HG02610 (cell line): ENCODE measurements at regions not wholly inside any gene's neighbourhood (a gene's known extent, or its start where the extent isn't known, plus 50 kb on each side); places are given as distances from the start of the nearest gene placed in this dataset.

ENCODE experiments used
- ATAC-seq: cut with Tn5 transposase; IDR thresholded peaks from one replicate; pipeline ENCODE4 v1.9.1; 2021; ENCODE audit warnings: mild to moderate bottlenecking, moderate library complexity; ENCODE audit not compliant: unreplicated experiment

- ATAC-seq: no peak
Observed at GRCh38 chr10:130807096-130807495, 504.4 kb downstream of the TCERG1L start.

DNA sequence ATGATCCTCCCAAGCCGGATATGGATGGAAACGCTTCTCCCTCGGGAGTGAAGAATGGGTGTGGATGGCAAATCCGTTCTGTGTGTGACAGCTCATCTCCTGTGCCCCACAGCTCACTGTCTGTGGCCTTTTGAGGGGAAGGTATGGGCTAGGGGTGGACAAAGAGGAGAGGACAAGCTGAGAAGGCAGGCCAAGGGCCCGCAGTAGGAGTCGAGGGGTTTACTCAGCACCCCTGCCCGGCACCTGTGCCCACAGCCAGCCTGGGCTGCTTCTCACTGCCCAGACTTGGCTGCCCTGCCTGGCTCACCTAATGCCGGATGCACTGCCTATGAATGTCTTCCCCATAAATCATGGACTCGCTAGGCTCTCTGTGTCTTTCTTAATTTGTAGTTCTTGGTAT is 503.8 kb downstream of the TCERG1L start:
- ATAC-seq: no peak

DNA sequence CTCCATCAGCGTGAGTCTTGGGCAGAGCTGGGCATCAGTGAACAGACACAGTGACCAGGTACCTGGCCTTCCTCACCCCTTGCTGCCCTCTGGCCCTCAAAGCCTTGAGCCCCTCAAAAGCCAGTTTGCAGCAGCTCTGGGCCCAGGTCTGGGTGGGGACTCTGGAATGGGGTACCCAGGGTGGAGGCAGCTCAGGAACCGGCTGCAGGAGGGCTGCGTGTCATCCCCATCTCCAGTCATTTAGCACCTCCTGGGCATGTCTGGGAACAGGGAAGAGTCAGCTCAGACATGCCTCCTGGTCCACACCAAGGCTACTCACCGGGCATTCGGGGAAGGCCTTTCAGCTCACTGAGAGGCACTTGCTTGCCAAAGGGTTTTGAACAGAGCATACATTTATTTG is 503.3 kb downstream of the TCERG1L start:
- ATAC-seq: no peak

GRCh38 chr10:130808686-130809085 is 502.8 kb downstream of the TCERG1L start:
- no peak for ATAC-seq

DNA sequence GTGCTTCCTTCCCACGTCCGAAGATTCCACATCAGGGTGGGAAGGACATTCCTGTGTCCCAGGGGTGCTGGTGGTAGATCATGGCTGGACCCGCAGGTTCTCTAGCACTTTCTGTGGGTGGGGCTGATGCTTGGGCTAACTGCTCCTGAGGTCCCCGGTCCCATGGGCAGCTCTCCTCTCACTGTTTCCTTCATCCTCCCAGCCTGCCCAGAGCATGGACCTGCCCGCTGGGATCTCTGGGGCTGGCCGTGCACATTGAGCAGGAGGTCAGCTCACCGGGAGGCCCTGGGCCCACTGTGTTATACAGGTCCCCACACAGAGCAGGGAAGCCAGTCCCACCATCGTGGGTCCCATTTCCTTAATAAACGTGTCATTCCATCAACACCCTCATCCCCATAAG is 502.3 kb downstream of the TCERG1L start:
- ATAC-seq: no peak

- ATAC-seq: no peak
Observed at GRCh38 chr10:130809761-130810515, 501.6 kb downstream of the TCERG1L start.

DNA sequence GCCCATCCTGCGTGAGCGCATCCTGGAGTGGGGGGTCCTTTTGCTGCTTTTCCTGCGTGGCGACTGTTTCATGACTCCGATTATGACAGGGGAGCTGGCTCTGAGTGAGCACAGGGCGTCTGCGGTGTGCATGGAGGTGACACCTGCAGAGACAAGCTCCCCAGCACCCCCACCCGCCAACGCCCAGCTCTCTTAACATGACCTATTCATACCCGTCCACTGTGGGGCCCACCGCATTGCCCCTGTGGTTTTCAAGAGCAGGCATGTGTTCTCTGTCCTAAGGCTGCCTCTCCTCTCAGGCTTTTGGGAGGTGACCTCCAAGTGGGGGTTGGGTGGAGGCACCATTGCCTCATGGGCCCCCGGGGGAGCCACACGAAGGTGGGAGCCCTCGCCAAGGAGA is 500.7 kb downstream of the TCERG1L start:
- no peak for ATAC-seq

- no peak for ATAC-seq
Observed at GRCh38 chr10:130812381-130813148, 499.0 kb downstream of the TCERG1L start.

DNA sequence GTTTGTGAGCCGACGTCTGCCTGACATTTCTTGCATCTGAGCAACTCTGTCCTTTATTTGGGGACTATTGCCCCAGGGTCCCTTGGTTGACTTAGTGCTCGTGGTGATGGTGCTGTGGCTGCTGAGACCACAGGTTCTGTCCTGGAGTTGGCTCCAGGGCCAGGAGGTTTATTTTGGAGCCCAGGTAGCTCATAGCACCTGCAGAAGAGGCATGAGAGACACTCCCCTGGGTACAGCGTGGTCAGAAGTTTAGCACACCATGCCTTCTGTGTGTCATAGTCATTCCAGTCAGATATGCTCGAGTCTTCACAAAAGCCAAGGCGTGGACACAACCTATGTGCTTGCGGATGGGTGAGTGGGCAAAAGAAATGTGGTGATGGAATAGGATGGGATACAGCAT is 496.9 kb downstream of the TCERG1L start:
- ATAC-seq: no peak

- no peak for ATAC-seq
Observed at GRCh38 chr10:130816116-130816901, 495.2 kb downstream of the TCERG1L start.

DNA sequence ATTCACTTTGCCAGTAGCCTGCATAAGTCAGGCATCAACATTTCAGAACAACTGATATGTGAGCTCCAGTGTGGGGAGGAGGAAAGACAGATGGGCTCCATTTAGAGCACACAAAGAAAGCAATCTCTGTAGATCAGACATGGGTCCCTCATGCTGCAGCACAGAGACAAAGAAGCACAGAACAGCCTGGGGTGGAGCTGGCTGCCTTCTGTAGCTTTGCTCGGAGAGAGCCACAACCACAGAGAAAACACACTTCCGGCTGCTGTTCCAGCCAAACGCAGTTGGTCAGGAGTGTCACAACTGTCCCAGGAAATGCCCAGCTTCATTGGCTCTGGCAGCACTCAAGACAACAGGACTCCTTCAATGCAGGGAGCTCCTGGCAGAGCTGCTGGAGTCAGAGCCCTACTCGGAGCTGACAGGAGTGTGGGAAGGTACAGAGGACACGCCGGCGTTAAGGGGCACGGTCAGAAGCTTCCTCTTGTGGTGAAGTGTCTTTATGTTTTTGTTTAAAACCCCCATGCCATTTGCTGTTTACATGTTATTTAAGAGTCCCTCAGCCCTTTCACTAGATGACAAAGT is 494.4 kb downstream of the TCERG1L start:
- no peak for ATAC-seq

GRCh38 chr10:130817674-130818073 is 493.8 kb downstream of the TCERG1L start:
- no peak for ATAC-seq

DNA sequence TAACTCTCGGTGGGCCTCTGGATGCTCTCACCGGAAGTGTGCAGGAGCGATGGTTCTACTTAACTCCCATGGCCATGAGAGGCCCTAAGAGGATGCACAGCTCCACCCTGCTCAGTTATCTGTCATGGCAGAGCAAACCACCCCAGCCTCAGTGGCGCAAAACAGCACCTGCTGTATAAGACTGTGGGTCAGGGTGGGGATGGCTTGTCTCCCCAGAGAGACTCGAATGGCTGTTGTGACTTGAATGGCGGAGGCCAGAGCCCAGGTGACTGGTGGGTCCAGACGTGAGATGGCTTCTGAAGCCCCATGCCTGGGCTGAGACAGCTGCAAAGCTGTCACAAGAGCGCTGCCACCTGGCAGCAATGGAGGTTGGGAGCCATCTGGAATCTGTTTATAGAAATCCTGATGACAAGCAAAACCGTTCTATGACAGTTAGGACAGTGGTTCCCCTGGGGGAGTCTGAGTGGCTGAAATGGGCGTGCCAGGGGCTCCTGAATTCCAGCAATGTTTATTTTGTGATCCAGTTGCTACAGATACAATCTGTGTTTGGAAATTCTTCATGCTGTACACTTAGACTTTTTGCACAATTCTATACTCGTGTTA is 490.5 kb downstream of the TCERG1L start:
- ATAC-seq: no peak

- ATAC-seq: no peak
Observed at GRCh38 chr10:130824230-130825014, 487.1 kb downstream of the TCERG1L start.

GRCh38 chr10:130833596-130833995 is 477.9 kb downstream of the TCERG1L start:
- no peak for ATAC-seq

DNA sequence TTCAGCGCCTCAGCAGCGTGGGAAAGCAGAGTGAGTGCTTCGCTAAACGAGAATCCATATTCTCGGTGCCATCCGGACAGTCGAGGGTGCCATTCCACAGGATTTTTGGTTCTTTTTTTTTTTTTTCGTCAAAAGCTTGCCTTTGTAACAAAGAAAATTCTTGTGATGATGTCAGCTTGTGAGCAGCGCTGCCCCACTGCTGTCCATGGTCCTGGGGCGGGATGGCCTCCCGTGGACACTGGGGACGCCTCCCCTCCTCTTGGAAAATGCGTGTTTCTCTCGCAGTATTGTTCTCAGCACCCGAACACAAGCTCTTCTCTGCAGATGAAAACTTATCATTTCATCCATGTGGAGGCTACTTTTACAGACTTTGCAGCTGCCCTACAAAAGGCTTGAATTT is 477.4 kb downstream of the TCERG1L start:
- no peak for ATAC-seq

DNA sequence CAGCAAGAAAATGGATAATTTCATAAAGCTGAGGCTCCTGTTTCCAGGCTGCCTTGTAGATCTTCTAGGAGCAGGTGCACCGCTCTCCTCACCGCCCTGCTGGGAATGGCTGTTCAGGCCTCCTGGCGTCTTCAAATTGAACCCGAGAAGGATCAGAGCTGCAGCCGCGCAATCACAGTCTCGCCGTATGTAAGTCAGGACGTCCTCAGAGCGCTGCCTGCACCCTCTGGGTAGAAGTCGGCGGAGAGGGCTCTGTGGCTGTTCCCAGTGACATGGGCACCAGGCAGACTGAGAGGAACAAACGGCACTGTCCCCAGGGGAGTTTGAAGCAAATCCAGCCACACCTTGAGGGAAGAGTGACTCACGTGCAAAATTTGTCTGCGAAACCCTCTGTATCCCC is 476.9 kb downstream of the TCERG1L start:
- ATAC-seq: no peak

- no peak for ATAC-seq
Observed at GRCh38 chr10:130835068-130835467, 476.5 kb downstream of the TCERG1L start.

- ATAC-seq: no peak
Observed at GRCh38 chr10:130836344-130836743, 475.2 kb downstream of the TCERG1L start.

DNA sequence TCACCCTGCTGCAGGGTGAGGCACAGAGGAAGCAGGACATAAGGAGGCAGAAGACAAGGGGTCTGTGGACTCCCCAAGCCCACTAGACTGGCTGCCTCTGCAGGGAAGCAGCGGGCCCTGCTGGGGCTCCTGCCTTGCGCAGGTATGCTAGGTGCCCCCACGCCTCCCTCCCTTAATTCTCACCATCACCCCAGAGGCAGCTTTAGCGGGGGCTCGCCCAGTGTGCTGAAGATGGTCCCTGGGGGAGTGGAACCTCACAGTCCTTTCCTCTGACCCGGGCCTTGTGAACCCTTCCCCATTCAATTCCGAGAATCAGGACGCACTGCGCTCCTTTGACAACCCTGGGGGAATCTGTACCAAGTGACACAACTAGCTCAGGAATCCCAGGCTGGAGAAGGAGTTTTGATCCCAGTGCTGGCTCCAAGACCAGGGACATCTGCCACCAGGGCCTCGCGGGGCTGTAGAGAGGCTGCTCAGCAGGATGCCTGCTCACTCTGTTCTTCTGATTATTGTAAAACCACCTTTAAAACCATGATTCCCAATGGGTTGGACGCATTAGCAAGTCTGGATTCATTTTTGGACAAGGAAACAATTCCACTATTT is 468.4 kb downstream of the TCERG1L start:
- ATAC-seq: no peak
